Breast epithelium (tissue), 4 donors: ENCODE measurements at regions not wholly inside any gene's neighbourhood (a gene's known extent, or its start where the extent isn't known, plus 50 kb on each side); places are given as distances from the start of the nearest gene placed in this dataset.

Experiments used
- DNase-seq, 2 donors: peaks; one replicate each; pipeline ENCODE4 v3.0.0-alpha.2; 2019; ENCODE audit warnings: low spot score in 2 of 2
- H3K27ac ChIP-seq, 2 donors: fragments of 200-600 bp; sonication (generic) in 1 of 2; one replicate each; pipeline ENCODE4 v1.5.1; 2016 to 2019; ENCODE audit warnings: mild to moderate bottlenecking in 1 of 2
- H3K27me3 ChIP-seq, 2 donors: fragments of 200-600 bp; sonication (generic) in 1 of 2; one replicate each; pipeline versions ENCODE4 v1.5.1 to v1.6.0; 2017 to 2019; ENCODE audit warnings: control low read depth in 1 of 2, mild to moderate bottlenecking in 1 of 2
- H3K36me3 ChIP-seq: fragments of 200-600 bp; one replicate; pipeline ENCODE4 v1.5.1; 2019
- H3K4me1 ChIP-seq, 2 donors: fragments of 200-600 bp; sonication (generic); one replicate each; pipeline ENCODE4 v1.5.1; 2016 to 2019; ENCODE audit warnings: control low read depth in 1 of 2
- H3K4me3 ChIP-seq, 3 donors: fragments of 200-600 bp; sonication (generic); 1 replicate in 2 of 3; 2 replicates in 1 of 3; pipeline ENCODE4 v1.5.1; 2016 to 2019; ENCODE audit warnings: mild to moderate bottlenecking in 3 of 3, moderate library complexity in 2 of 3
- H3K9me3 ChIP-seq, 2 donors: fragments of 200-600 bp; sonication (generic) in 1 of 2; one replicate each; pipeline ENCODE4 v1.5.1; 2016 to 2019; ENCODE audit warnings: control low read depth in 1 of 2
- CTCF ChIP-seq, 3 donors: fragments of 450-650 bp; IDR thresholded peaks; one replicate each; pipeline ENCODE4 v1.5.1; 2016 to 2017; ENCODE audit warnings: antibody characterized with exemption in 3 of 3, mild to moderate bottlenecking in 3 of 3, moderate library complexity in 3 of 3
- POLR2A ChIP-seq: fragments of 450-650 bp; IDR thresholded peaks from one replicate; pipeline ENCODE4 v1.6.1; 2016; ENCODE audit warnings: antibody characterized with exemption, mild to moderate bottlenecking, moderate library complexity
- POLR2AphosphoS5 ChIP-seq, 3 donors: sonication (generic); formaldehyde crosslinking; IDR thresholded peaks; one replicate each; pipeline ENCODE4 v1.6.1; 2017; ENCODE audit warnings: antibody characterized with exemption in 3 of 3
- intact Hi-C: fragments of 100-400 bp; cut with DNase I; formaldehyde crosslinking; loops from one replicate; pipeline ENCODE4 v1.15.1; 2023; ENCODE audit warnings: low total_unique reads

GRCh38 chr5:176155922-176156359 lies 82.3 kb upstream of the SIMC1 start:
- intact Hi-C loops: no loop called here
- Histone ChIP-seq H3K9me3 (no peaks in the 10 kb centered on the region), H3K27me3 (peaks cover 0 to 4% of the 10 kb centered on the region in 2 donors), H3K27ac (no peak overlapping the region), H3K4me3 (no peak overlapping the region), H3K36me3 (no peaks in the 10 kb centered on the region), H3K4me1 (no peaks in the 10 kb centered on the region)
- TF ChIP-seq POLR2A (no peak), CTCF (IDR thresholded peaks at IDR 0.05) (no peak), POLR2AphosphoS5 (IDR thresholded peaks at IDR 0.05) (no peak)
- no peak for DNase-seq

DNA sequence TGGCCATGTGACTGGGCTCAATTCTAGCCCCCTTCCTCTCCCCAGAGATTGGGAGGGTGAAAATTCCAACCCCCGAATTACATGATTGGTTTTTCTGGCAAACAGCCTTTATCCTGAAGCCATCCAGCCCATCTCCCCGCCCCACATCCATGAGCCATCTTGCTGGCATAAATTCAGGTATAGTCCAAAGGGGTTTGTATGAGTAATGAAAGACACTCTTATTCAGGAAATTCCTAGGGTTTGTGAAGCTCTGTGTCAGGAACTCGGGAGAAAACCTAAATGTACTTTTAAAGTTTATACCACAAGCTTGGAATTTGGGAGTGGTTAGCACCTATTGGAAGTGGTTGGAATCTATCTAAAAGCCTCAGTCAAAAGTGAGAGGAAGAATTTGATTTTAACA lies 80.6 kb upstream of the SIMC1 start:
- Histone ChIP-seq H3K27me3 (peaks cover 0 to 12% of the 10 kb centered on the region in 2 donors), H3K27ac (no peak overlapping the region), H3K36me3 (no peaks in the 10 kb centered on the region), H3K4me1 (no peaks in the 10 kb centered on the region), H3K4me3 (no peak overlapping the region), H3K9me3 (no peaks in the 10 kb centered on the region)
- DNase-seq: no peak
- no peak for TF ChIP-seq CTCF (IDR thresholded peaks at IDR 0.05)
- TF ChIP-seq POLR2AphosphoS5 (IDR thresholded peaks at IDR 0.05): no peak
- no peak for TF ChIP-seq POLR2A
- intact Hi-C loops: no loop called here

DNA sequence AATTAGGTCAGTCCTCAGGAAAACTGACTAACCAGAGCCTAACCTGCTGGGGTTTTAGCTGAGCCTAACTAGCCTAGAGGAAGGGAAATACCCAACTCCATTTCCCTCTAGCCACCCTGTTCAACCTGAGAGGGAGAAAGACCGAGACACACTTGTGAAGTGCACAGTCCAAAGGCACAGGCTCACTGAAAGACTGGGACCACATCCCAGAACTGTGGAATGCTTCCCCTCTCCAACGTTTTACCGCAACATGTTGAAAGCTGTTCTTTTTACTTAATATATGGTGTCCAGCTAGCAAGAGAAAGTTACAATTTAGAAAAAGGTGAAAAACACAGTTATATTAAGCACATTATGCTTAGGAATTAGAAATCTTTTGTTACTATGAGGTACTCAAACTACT lies 76.8 kb upstream of the SIMC1 start:
- TF ChIP-seq CTCF (IDR thresholded peaks at IDR 0.05) (no peak), POLR2AphosphoS5 (IDR thresholded peaks at IDR 0.05) (no peak), POLR2A (no peak)
- no peak for DNase-seq
- H3K36me3 ChIP-seq: no peaks in the 10 kb centered on the region

GRCh38 chr5:176162198-176162597 lies 76.0 kb upstream of the SIMC1 start:
- intact Hi-C loops: no loop called here
- Histone ChIP-seq H3K4me1 (no peaks in the 10 kb centered on the region), H3K36me3 (no peaks in the 10 kb centered on the region), H3K27ac (no peak overlapping the region), H3K27me3 (peaks cover 0 to 12% of the 10 kb centered on the region in 2 donors), H3K9me3 (no peaks in the 10 kb centered on the region), H3K4me3 (no peak overlapping the region)
- TF ChIP-seq CTCF (IDR thresholded peaks at IDR 0.05): no peak
- no peak for TF ChIP-seq POLR2A
- TF ChIP-seq POLR2AphosphoS5 (IDR thresholded peaks at IDR 0.05): no peak
- DNase-seq: no peak

More for the DNA sequence above, 76.8 kb upstream of the SIMC1 start:
- intact Hi-C loops: no loop called here
- no peaks in the 10 kb centered on the region for H3K4me1 ChIP-seq
- no peaks in the 10 kb centered on the region for H3K9me3 ChIP-seq
- H3K4me3 ChIP-seq: no peak overlapping the region
- H3K27me3 ChIP-seq: peaks cover 0 to 12% of the 10 kb centered on the region in 2 donors
- H3K27ac ChIP-seq: no peak overlapping the region

- Histone ChIP-seq H3K27me3 (peaks cover 0 to 13% of the 10 kb centered on the region in 2 donors), H3K9me3 (no peaks in the 10 kb centered on the region), H3K4me3 (no peak overlapping the region), H3K4me1 (no peaks in the 10 kb centered on the region), H3K27ac (no peak overlapping the region), H3K36me3 (no peaks in the 10 kb centered on the region)
- no peak for DNase-seq
- no peak for TF ChIP-seq CTCF (IDR thresholded peaks at IDR 0.05)
- TF ChIP-seq POLR2AphosphoS5 (IDR thresholded peaks at IDR 0.05): no peak
- intact Hi-C loops: no loop called here
These were observed 75.3 kb upstream of the SIMC1 start for GRCh38 chr5:176162888-176163287.
